ENCODE measurements at regions not wholly inside any gene's neighbourhood (a gene's known extent, or its start where the extent isn't known, plus 50 kb on each side); places are given as distances from the start of the nearest gene placed in this dataset.

DNA sequence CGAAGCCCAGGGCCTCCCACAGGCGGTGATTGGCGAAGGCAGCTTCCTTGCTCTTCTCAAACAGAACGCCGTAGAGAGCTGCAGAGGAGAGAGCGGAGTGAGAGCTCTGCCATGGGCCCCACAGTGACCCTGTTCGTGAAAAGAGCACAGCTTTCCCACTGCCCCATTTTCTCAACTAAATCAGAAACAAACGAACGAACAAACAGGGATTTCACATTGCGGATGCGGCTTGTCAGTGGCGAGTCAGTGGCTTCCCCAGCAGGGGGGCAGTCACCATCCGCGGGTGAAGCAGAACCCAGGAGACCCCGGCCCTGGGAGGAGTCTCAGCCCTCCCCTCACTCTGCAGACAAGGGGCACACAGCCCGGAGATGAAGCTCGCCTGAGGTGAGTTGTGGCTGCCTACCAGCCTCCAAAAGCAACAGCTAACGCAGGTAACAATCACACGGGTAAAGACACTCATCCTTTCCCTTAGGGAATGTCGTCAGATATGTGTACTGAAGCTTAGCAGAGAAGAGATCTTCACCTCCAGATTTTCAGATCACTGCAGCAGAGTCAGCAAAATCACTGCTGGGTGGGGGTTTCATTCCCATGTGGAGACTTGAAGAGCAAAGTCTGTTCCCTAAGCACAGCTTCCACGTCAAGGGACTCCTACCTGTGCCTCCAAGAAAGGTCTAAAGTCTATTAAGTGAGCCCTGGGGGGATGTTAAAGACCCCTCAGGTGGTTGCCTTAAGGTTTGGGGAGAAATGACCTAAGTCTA lies 51.2 kb upstream of the GPR31 start:
- TF ChIP-seq, protein P1, sequence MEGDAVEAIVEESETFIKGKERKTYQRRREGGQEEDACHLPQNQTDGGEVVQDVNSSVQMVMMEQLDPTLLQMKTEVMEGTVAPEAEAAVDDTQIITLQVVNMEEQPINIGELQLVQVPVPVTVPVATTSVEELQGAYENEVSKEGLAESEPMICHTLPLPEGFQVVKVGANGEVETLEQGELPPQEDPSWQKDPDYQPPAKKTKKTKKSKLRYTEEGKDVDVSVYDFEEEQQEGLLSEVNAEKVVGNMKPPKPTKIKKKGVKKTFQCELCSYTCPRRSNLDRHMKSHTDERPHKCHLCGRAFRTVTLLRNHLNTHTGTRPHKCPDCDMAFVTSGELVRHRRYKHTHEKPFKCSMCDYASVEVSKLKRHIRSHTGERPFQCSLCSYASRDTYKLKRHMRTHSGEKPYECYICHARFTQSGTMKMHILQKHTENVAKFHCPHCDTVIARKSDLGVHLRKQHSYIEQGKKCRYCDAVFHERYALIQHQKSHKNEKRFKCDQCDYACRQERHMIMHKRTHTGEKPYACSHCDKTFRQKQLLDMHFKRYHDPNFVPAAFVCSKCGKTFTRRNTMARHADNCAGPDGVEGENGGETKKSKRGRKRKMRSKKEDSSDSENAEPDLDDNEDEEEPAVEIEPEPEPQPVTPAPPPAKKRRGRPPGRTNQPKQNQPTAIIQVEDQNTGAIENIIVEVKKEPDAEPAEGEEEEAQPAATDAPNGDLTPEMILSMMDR (IDR thresholded peaks at IDR 0.05) = no peak

- TF ChIP-seq, protein P1 (IDR thresholded peaks at IDR 0.05) = no peak
Measured at GRCh38 chr6:167209577-167209975, 51.8 kb upstream of the GPR31 start.

DNA sequence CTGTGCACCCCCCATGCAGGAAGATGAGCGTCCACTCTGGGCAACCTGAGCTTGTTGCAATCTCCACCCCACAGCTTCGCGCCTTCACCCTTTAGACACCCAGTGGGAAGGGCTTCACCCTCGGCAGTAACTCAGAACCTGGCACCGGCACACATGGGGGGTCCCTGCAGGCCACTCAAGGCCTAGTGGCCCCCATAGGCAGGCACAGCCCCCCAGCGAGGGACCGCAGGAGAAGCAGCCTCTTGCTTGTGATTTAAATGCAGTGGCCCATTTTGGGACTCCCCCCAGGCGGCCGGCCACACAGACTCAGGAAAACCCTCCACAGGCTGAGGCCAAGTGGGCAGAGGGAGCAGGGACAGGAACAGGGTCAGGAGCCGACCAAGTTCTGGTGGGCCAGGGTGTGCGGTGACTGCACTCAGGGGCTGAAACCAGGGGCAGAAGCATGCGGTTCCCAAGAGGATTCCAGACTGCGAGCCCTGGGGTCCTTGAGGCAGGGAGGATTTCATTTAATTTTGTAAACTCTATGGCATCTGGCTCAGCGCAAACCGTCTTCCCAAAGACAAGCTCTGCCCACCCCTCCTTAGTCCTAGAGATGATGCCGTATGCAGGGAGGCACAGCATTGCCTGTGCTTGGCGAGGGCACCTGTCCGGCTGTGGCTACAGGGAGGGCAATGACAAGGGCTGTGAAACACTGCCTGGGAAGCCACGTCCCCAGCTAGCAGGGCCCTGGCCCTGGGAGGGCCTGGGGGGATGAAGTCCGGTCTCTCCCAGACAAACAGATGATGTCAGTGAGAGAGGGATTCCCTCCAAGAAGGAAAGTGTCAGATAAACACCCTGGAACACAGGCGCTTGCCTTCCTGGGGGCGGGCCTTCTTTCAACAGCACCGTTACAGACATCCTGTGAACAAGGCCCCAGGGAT lies 52.9 kb upstream of the GPR31 start:
- TF ChIP-seq, protein P1 (IDR thresholded peaks at IDR 0.05) = no peak

GRCh38 chr6:167211295-167211648 lies 53.5 kb upstream of the GPR31 start:
- TF ChIP-seq, protein P1 (IDR thresholded peaks at IDR 0.05) = no peak

DNA sequence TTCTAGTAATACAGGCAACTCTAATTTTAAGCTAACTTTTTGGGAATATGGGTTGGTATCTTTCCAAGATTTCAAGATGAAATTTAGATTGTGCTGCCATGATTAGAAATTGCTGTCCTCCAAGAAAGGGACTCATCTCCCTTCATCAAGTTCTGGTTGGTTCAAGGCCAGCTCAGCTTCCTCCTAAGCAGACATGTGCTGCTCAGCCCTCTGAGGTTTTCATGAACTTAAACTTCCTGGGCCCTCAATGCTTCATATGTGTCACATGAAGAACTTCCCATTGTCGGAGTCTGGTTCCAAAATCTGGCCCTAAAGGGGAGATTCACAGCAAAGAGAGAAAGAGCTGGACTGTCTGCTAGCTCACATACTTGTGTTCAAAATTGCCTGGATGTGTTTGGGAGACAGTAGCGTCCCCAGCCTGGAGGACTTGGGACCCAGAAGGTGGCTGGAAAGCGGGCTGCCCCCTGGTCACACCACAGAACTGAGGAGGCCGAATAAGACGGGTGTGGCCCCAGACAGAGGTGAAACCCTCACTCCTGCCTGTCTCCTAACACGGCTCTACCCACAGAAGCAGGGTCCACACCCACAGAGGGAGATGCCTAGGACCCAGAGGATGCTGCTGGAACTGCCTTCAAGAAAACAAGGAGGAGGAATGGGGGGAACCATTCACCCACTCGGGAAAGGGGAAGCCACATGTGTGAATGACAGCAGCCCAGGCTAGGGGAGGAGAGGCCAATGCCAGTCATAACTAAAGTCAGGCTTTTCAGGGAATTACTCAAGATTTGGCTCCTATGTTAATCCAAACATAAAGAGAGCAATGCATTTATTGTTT lies 54.3 kb upstream of the GPR31 start:
- TF ChIP-seq, protein P1 (IDR thresholded peaks at IDR 0.05) = no peak

GRCh38 chr6:167212713-167213005 lies 54.9 kb upstream of the GPR31 start:
- TF ChIP-seq, protein P1 (IDR thresholded peaks at IDR 0.05) = no peak

DNA sequence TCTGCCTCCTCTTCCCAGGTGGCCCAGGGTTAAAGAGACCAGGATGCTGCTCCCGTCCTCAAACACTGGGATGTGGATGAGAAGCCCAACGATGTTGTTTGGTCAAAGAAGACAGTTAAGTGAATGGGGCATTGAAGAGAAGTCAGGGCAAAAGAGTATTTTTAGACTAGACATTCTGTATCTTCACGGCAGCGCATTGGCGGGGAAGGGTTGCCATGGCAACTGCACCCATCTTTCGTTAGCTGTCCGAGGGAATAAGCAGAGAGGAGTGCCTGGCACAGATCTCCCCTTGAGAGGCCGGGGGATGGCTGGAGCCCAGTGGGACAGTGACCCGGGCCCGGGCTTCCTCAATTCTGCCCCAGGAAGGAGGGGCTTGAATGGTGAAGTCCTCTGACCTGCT lies 56.4 kb upstream of the GPR31 start:
- TF ChIP-seq, protein P1 (IDR thresholded peaks at IDR 0.05) = no peak

Measured in LNCAP (cell line).